ENCODE measurements at regions not wholly inside any gene's neighbourhood (a gene's known extent, or its start where the extent isn't known, plus 50 kb on each side); places are given as distances from the start of the nearest gene placed in this dataset.
"Not testable (repeated sequence)": the region's sequence is repeated elsewhere in the genome, so short reads cannot be mapped to it uniquely, and the experiment has no call there.

DNA sequence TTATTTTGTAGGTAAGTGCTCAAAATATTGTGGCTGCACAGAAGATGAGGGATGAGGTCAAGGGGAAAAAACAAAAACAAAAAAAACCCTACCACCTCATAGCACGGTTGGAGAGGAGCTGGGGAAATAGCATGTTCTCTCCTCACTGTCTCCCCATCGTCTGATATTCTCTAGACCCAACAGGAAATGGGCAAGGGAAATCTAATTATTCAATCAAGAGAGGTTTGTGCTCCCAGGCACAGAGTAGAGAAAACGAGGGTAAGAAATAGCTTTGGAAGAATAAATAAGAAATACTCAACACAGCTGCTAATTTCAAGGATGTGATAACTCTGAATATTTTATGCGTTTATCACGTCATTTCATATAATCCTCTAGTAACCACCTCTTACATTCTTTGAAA, 619.2 kb upstream of the GNPDA2 start:
- no peak for DNase-seq

DNA sequence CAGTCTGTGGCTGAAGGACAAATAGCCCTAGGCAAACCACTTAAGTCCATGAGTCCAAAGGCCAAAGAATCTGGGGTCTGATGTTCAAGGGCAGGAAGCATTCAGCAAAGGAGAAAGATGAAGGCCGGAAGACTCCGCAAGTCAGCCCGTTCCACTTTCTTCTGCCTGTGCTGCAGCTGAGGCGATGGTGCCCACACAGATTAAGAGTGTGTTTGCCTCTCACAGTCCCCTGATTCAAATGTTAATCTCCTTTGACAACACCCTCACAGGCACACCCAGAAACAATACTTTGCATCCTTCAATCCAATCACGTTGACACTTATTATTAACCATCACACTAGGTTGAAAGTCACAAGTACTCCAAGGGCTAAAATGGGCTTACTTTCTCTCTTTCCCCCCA, 605.4 kb upstream of the GNPDA2 start:
- DNase-seq: no peak

DNA sequence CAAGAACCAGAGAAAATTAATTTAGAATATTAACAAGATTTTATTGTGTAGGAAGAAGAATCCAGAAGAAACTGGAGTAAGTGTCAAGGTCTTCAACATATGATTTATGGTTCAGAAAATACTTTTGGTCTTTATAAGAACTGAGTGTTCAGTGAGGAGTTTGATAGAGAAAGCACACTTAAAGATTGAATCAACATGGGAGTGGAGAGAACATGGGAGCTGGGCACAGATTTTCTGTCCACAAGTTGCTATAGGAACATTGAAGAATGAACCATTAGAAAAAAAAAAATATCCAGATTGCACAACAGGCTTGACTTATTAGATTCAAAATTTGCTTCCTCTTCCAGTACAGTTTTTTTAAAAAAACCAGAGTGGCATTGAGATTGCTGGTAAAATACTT, 601.2 kb upstream of the GNPDA2 start:
- DNase-seq: no peak

- no peak for DNase-seq
Observed at GRCh38 chr4:45324455-45325417, 598.4 kb upstream of the GNPDA2 start.

DNA sequence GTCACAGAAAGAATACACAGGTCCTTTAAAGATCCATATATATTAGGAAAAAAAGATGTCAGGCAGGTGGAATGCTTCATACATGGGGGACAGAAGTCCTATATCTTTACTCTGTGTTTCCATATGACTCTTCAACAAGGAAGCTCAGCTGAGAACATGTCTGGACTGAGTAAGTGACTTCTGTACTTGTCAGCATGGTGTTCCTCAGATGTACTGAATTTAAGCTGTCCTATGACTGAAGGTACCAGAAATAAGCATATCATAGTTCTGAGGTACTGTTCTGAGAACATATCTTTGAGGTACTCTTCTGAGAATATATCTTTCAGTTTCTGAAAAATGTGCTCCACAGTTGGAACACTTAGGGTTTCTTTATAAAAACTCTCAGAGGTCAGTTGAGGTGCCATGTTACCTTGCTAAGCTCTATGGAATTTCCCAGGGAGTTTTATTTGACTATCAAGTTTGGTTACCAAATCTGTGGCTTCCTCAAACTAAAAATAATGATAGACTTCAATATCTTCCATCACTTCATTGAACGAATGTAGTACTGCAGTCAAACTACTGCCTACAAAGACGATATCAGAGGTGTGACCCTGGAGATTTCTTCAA, 597.2 kb upstream of the GNPDA2 start:
- DNase-seq: no peak

- no peak for DNase-seq
Observed at GRCh38 chr4:45317739-45318138, 591.4 kb upstream of the GNPDA2 start.

- no peak for DNase-seq
Observed at GRCh38 chr4:45317276-45317675, 590.9 kb upstream of the GNPDA2 start.

DNA sequence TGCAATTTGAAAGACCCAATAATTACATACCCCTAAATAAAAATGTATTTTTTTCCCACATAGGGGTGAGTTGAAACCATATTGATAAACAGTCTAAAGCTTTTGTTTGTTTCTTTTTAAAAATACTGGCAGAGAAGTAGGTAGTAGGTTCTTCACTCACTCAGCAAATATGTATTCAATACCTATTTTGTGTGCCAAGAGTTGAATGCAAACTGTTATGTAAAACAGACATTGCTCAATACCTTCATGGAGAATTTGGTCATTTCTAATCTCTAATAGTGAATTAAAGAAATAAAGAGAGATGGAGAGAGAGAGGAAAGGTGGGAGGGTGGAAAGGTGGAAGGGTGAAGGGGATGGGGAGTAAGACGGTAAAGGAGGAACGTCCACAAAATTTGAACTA, 589.9 kb upstream of the GNPDA2 start:
- DNase-seq: no peak

- no peak for DNase-seq
Observed at GRCh38 chr4:45302828-45303227, 576.5 kb upstream of the GNPDA2 start.

DNA sequence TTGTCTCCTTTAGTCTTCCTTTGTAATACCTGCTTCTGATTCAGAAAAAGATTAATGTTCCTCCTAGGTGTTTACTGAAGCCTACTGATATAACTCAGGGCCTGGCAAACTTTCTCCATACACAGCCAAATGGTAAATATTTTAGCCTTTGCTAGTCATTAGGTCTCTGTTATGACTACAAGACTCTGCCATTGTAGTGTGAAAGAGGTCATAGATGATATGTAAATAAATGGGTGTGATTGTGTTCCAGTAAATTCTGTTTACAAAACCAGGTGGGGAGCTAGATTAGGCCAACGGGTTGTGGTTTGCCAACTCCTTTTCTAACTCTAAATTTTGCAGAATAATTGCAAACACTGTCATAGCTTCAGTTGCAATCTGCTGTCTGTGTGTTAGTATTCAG, 568.1 kb upstream of the GNPDA2 start:
- DNase-seq: no peak

- no peak for DNase-seq
Observed at GRCh38 chr4:45293335-45293734, 567.0 kb upstream of the GNPDA2 start.

DNA sequence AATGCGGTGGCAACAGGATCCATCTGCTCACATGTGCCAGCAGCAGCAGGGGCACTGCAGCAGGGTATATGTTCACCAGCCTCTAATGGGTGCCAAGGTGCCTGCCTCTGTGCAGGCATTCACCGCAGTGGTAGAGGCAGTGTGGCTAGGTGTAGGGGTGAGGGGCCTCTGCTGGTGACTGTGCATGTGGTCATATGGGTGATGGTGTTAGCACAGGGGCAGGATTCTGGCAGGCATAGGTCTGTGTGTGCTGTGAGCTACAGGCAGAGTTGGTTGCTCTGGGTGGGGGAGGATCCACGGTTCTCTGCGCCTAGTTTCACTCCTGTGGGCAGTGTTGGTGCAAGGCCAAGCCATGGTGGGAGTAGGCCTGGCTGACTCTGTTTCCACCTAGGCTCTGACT, 566.5 kb upstream of the GNPDA2 start:
- no peak for DNase-seq

- DNase-seq: no peak
Observed at GRCh38 chr4:45284400-45285085, 558.2 kb upstream of the GNPDA2 start.

GRCh38 chr4:45283352-45283751, 557.0 kb upstream of the GNPDA2 start:
- DNase-seq: no peak

GRCh38 chr4:45280121-45280520, 553.8 kb upstream of the GNPDA2 start:
- no peak for DNase-seq

- no peak for DNase-seq
Observed at GRCh38 chr4:45275862-45276261, 549.5 kb upstream of the GNPDA2 start.

DNA sequence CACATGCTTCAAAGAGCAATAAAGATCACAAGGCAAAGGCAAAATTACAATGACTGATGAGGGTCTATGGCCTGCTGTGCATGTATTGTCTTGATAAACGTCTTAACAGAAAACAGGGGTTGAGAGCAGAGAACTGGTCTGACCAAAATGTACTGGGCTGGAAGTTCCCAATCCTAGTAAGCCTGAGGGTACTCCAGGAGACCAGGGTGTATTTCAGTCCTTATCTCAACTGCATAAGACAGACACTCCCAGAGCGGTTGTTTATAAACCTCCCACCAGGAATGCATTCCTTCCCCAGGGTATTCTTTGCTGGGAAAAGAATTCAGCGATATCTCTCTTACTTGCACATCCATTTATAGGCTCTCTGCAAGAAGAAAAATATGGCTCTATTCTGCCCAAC, 521.8 kb upstream of the GNPDA2 start:
- not testable (repeated sequence) for DNase-seq

GRCh38 chr4:45241976-45242375, 515.6 kb upstream of the GNPDA2 start:
- no peak for DNase-seq

- no peak for DNase-seq
Observed at GRCh38 chr4:45229206-45229605, 502.9 kb upstream of the GNPDA2 start.

GRCh38 chr4:45215976-45216542, 489.7 kb upstream of the GNPDA2 start:
- DNase-seq: no peak

DNA sequence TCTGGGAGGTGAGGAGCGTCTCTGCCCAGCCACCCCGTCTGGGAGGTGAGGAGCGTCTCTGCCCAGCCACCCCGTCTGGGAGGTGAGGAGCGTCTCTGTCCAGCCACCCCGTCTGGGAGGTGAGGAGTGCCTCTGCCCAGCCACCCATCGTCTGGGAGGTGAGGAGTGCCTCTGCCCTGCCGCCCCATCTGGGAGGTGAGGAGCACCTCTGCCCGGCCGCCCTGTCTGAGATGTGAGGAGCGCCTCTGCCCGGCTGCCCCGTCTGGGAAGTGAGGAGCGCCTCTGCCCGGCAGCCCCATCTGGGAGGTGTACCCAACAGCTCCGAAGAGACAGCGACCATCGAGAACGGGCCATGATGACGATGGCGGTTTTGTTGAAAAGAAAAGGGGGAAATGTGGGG, 482.1 kb upstream of the GNPDA2 start:
- not testable (repeated sequence) for DNase-seq

- DNase-seq: not testable (repeated sequence)
Observed at GRCh38 chr4:45207864-45208331, 481.5 kb upstream of the GNPDA2 start.

- DNase-seq: not testable (repeated sequence)
Observed at GRCh38 chr4:45207241-45207863, 481.0 kb upstream of the GNPDA2 start.

Data from NCI-H2029 (cell line).